Glutamatergic neuron (in vitro differentiated cells): ENCODE measurements at regions not wholly inside any gene's neighbourhood (a gene's known extent, or its start where the extent isn't known, plus 50 kb on each side); places are given as distances from the start of the nearest gene placed in this dataset.
A peak's percentile ranks its signal among the peaks of the same experiment; 100 is the strongest.

Source experiments
- DNase-seq: peaks from one replicate; pipeline ENCODE4 v3.0.0; 2022
- H3K27ac Mint-ChIP-seq: one replicate; pipeline ENCODE4 v1.8.0; 2020; ENCODE audit warnings: mild to moderate bottlenecking, mixed read lengths, inconsistent platforms; ENCODE audit not compliant: unreplicated experiment
- H3K27me3 Mint-ChIP-seq: one replicate; pipeline ENCODE4 v1.8.0; 2020; ENCODE audit warnings: mild to moderate bottlenecking, moderate library complexity, mixed read lengths, inconsistent platforms; ENCODE audit not compliant: unreplicated experiment
- H3K36me3 Mint-ChIP-seq: one replicate; pipeline ENCODE4 v1.8.0; 2020; ENCODE audit warnings: mild to moderate bottlenecking, mixed read lengths, inconsistent platforms; ENCODE audit not compliant: unreplicated experiment
- H3K4me1 Mint-ChIP-seq: one replicate; pipeline ENCODE4 v1.8.0; 2020; ENCODE audit warnings: mild to moderate bottlenecking, low read depth, mixed read lengths, inconsistent platforms; ENCODE audit not compliant: unreplicated experiment
- H3K4me3 Mint-ChIP-seq: one replicate; pipeline ENCODE4 v1.8.0; 2020; ENCODE audit warnings: mild to moderate bottlenecking, mixed read lengths, inconsistent platforms; ENCODE audit not compliant: unreplicated experiment
- H3K9me3 Mint-ChIP-seq: one replicate; pipeline ENCODE4 v1.8.0; 2020; ENCODE audit warnings: mild to moderate bottlenecking, moderate library complexity, mixed read lengths, inconsistent platforms; ENCODE audit not compliant: unreplicated experiment
- CTCF ChIP-seq: fragments of 200-600 bp; sonication (generic); IDR thresholded peaks from one replicate; pipeline ENCODE4 v1.5.0; 2021; ENCODE audit not compliant: partially characterized antibody, unreplicated experiment

GRCh38 chr4:3670521-3671519 is 95.4 kb upstream of the ADRA2C start:
- no peak for TF ChIP-seq CTCF
- H3K4me1 Mint-ChIP-seq: peaks cover 5% of the 10 kb centered on the region
- no peak overlapping the region for H3K27ac Mint-ChIP-seq
- H3K4me3 Mint-ChIP-seq: no peak overlapping the region
- peaks cover 4% of the 10 kb centered on the region for H3K9me3 Mint-ChIP-seq
- peaks cover 25% of the 10 kb centered on the region for H3K36me3 Mint-ChIP-seq
- H3K27me3 Mint-ChIP-seq: peaks cover 6% of the 10 kb centered on the region
- peak; percentile 13 for DNase-seq

- Mint-ChIP-seq H3K4me1 (peaks cover 2% of the 10 kb centered on the region), H3K4me3 (no peak overlapping the region), H3K36me3 (peaks cover 25% of the 10 kb centered on the region), H3K27ac (no peak overlapping the region), H3K27me3 (peaks cover 6% of the 10 kb centered on the region), H3K9me3 (peaks cover 4% of the 10 kb centered on the region)
- peak; percentile 4 for DNase-seq
- TF ChIP-seq CTCF: no peak
Measured at GRCh38 chr4:3669553-3669949, 96.6 kb upstream of the ADRA2C start.

- Mint-ChIP-seq H3K36me3 (peaks cover 25% of the 10 kb centered on the region), H3K4me1 (peaks cover 2% of the 10 kb centered on the region), H3K9me3 (peaks cover 6% of the 10 kb centered on the region), H3K4me3 (no peak overlapping the region), H3K27me3 (peaks cover 8% of the 10 kb centered on the region), H3K27ac (no peak overlapping the region)
- no peak for DNase-seq
- no peak for TF ChIP-seq CTCF
Measured at GRCh38 chr4:3668825-3669552, 97.2 kb upstream of the ADRA2C start.

GRCh38 chr4:3667258-3667657 is 98.9 kb upstream of the ADRA2C start:
- peaks cover 2% of the 10 kb centered on the region for H3K4me1 Mint-ChIP-seq
- H3K27ac Mint-ChIP-seq: no peak overlapping the region
- no peak for TF ChIP-seq CTCF
- H3K27me3 Mint-ChIP-seq: peaks cover 7% of the 10 kb centered on the region
- no peak for DNase-seq
- H3K36me3 Mint-ChIP-seq: peaks cover 17% of the 10 kb centered on the region
- H3K4me3 Mint-ChIP-seq: no peak overlapping the region
- H3K9me3 Mint-ChIP-seq: peaks cover 6% of the 10 kb centered on the region
